GM21737 (cell line): ENCODE measurements at regions not wholly inside any gene's neighbourhood (a gene's known extent, or its start where the extent isn't known, plus 50 kb on each side); places are given as distances from the start of the nearest gene placed in this dataset.
"Not testable (repeated sequence)": the region's sequence is repeated elsewhere in the genome, so short reads cannot be mapped to it uniquely, and the experiment has no call there.

Experiments
- ATAC-seq: cut with Tn5 transposase; IDR thresholded peaks from one replicate; pipeline ENCODE4 v1.9.1; 2021; ENCODE audit warnings: mild to moderate bottlenecking, moderate library complexity; ENCODE audit not compliant: unreplicated experiment

GRCh38 chr11:39462506-39462905 is 1996.9 kb downstream of the LRRC4C start:
- no peak for ATAC-seq

- ATAC-seq, result no peak
Measured at GRCh38 chr11:39461066-39461465, 1998.4 kb downstream of the LRRC4C start.

GRCh38 chr11:39459606-39460005 is 1999.8 kb downstream of the LRRC4C start:
- no peak for ATAC-seq

GRCh38 chr11:39458481-39458880 is 2001.0 kb downstream of the LRRC4C start:
- ATAC-seq, result no peak

GRCh38 chr11:39443424-39444022 is 2015.9 kb downstream of the LRRC4C start:
- no peak for ATAC-seq

- no peak for ATAC-seq
Measured at GRCh38 chr11:39442177-39442576, 2017.3 kb downstream of the LRRC4C start.

- no peak for ATAC-seq
Measured at GRCh38 chr11:39435641-39436040, 2023.8 kb downstream of the LRRC4C start.

GRCh38 chr11:39434466-39434865 is 2025.0 kb downstream of the LRRC4C start:
- no peak for ATAC-seq

GRCh38 chr11:39432929-39433328 is 2026.5 kb downstream of the LRRC4C start:
- ATAC-seq, result no peak

- ATAC-seq, result no peak
Measured at GRCh38 chr11:39425226-39425625, 2034.2 kb downstream of the LRRC4C start.

- ATAC-seq, result no peak
Measured at GRCh38 chr11:39412117-39412516, 2047.3 kb downstream of the LRRC4C start.

GRCh38 chr11:39385911-39386310 is 2073.5 kb downstream of the LRRC4C start:
- ATAC-seq, result no peak

GRCh38 chr11:39374963-39375698 is 2084.3 kb downstream of the LRRC4C start:
- no peak for ATAC-seq

- no peak for ATAC-seq
Measured at GRCh38 chr11:39367534-39367933, 2091.9 kb downstream of the LRRC4C start.

- ATAC-seq, result no peak
Measured at GRCh38 chr11:39365809-39366436, 2093.5 kb downstream of the LRRC4C start.

GRCh38 chr11:39363571-39363970 is 2095.9 kb downstream of the LRRC4C start:
- no peak for ATAC-seq

GRCh38 chr11:39361557-39361956 is 2097.9 kb downstream of the LRRC4C start:
- no peak for ATAC-seq

- ATAC-seq, result no peak
Measured at GRCh38 chr11:39345834-39346442, 2113.5 kb downstream of the LRRC4C start.

GRCh38 chr11:39341461-39341860 is 2118.0 kb downstream of the LRRC4C start:
- ATAC-seq, result no peak

- not testable (repeated sequence) for ATAC-seq
Measured at GRCh38 chr11:39333006-39333405, 2126.4 kb downstream of the LRRC4C start.

- no peak for ATAC-seq
Measured at GRCh38 chr11:39327302-39327701, 2132.2 kb downstream of the LRRC4C start.

- ATAC-seq, result not testable (repeated sequence)
Measured at GRCh38 chr11:39311888-39312287, 2147.6 kb downstream of the LRRC4C start.
